Chondrocyte (in vitro differentiated cells): ENCODE measurements at regions not wholly inside any gene's neighbourhood (a gene's known extent, or its start where the extent isn't known, plus 50 kb on each side); places are given as distances from the start of the nearest gene placed in this dataset.

Source experiments
- DNase-seq: peaks from one replicate; pipeline ENCODE4 v3.0.0; 2021; ENCODE audit warnings: mixed read lengths, low spot score
- H3K27ac Mint-ChIP-seq: one replicate; pipeline ENCODE4 v1.8.0; 2021; ENCODE audit warnings: mild to moderate bottlenecking, moderate library complexity, mixed read lengths; ENCODE audit not compliant: unreplicated experiment
- H3K27me3 Mint-ChIP-seq: 2 replicates; pipeline ENCODE4 v1.8.0; 2021; ENCODE audit warnings: low read depth, mixed read lengths
- H3K36me3 Mint-ChIP-seq: 2 replicates; pipeline ENCODE4 v1.8.0; 2021; ENCODE audit warnings: low read depth, mixed read lengths
- H3K4me1 Mint-ChIP-seq: 2 replicates; pipeline ENCODE4 v1.8.0; 2021; ENCODE audit warnings: low read depth, mild to moderate bottlenecking, mixed read lengths
- H3K4me3 Mint-ChIP-seq: one replicate; pipeline ENCODE4 v1.8.0; 2021; ENCODE audit warnings: mild to moderate bottlenecking, moderate library complexity, mixed read lengths; ENCODE audit not compliant: unreplicated experiment
- H3K9me3 Mint-ChIP-seq: 2 replicates; pipeline ENCODE4 v1.8.0; 2021; ENCODE audit warnings: low read depth, mixed read lengths
- TF ChIP-seq, protein P1 (sequence below): fragments of 200-600 bp; sonication (generic); IDR thresholded peaks from 2 replicates; pipeline ENCODE4 v1.5.0; 2021; ENCODE audit warnings: antibody characterized with exemption, mild to moderate bottlenecking, moderate library complexity

GRCh38 chr7:49422564-49422963 lies 350.9 kb upstream of the VWC2 start:
- no peak for DNase-seq
- Mint-ChIP-seq H3K36me3 (no peaks in the 10 kb centered on the region), H3K27me3 (no peaks in the 10 kb centered on the region), H3K4me3 (no peak overlapping the region), H3K27ac (no peak overlapping the region), H3K4me1 (no peaks in the 10 kb centered on the region), H3K9me3 (no peaks in the 10 kb centered on the region)
- TF ChIP-seq, protein P1, sequence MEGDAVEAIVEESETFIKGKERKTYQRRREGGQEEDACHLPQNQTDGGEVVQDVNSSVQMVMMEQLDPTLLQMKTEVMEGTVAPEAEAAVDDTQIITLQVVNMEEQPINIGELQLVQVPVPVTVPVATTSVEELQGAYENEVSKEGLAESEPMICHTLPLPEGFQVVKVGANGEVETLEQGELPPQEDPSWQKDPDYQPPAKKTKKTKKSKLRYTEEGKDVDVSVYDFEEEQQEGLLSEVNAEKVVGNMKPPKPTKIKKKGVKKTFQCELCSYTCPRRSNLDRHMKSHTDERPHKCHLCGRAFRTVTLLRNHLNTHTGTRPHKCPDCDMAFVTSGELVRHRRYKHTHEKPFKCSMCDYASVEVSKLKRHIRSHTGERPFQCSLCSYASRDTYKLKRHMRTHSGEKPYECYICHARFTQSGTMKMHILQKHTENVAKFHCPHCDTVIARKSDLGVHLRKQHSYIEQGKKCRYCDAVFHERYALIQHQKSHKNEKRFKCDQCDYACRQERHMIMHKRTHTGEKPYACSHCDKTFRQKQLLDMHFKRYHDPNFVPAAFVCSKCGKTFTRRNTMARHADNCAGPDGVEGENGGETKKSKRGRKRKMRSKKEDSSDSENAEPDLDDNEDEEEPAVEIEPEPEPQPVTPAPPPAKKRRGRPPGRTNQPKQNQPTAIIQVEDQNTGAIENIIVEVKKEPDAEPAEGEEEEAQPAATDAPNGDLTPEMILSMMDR, result no peak

GRCh38 chr7:49424109-49424508 lies 349.3 kb upstream of the VWC2 start:
- H3K27ac Mint-ChIP-seq, result no peak overlapping the region
- H3K9me3 Mint-ChIP-seq, result no peaks in the 10 kb centered on the region
- TF ChIP-seq, protein P1, result no peak
- H3K27me3 Mint-ChIP-seq, result no peaks in the 10 kb centered on the region
- no peaks in the 10 kb centered on the region for H3K36me3 Mint-ChIP-seq
- H3K4me1 Mint-ChIP-seq, result no peaks in the 10 kb centered on the region
- H3K4me3 Mint-ChIP-seq, result no peak overlapping the region
- DNase-seq, result no peak

DNA sequence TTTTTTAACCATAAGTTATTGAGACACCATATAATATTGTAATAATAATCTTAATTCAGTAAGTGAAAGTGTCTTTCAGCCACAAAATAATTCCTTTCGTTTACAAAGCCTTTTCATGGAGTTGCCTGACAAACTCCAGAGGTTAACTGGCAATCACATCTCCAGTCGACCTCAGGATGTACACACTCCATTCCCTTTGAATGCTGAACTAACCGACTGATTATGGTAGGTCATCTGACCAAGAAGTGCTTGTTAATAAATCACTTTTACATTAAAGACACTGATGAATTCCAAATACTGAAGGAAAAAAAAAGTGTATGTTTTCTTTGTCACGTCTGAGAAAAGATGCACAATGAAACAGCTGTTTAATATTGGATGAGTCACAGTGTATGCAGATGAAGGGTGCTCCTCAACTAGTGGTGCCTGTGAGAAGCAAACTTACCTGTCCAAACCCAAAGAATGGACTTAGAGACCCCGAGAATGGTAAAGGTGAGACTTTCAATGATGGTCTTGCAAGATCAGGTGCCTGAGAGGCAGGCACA lies 348.1 kb upstream of the VWC2 start:
- H3K4me3 Mint-ChIP-seq, result no peak overlapping the region
- no peaks in the 10 kb centered on the region for H3K9me3 Mint-ChIP-seq
- H3K4me1 Mint-ChIP-seq, result no peaks in the 10 kb centered on the region
- no peaks in the 10 kb centered on the region for H3K27me3 Mint-ChIP-seq
- DNase-seq, result no peak
- TF ChIP-seq, protein P1, result no peak
- no peak overlapping the region for H3K27ac Mint-ChIP-seq
- no peaks in the 10 kb centered on the region for H3K36me3 Mint-ChIP-seq

GRCh38 chr7:49432254-49432653 lies 341.2 kb upstream of the VWC2 start:
- TF ChIP-seq, protein P1, result no peak
- no peak for DNase-seq
- H3K4me1 Mint-ChIP-seq, result no peaks in the 10 kb centered on the region
- H3K4me3 Mint-ChIP-seq, result no peak overlapping the region
- no peaks in the 10 kb centered on the region for H3K9me3 Mint-ChIP-seq
- H3K27me3 Mint-ChIP-seq, result peaks cover 5% of the 10 kb centered on the region
- no peaks in the 10 kb centered on the region for H3K36me3 Mint-ChIP-seq
- no peak overlapping the region for H3K27ac Mint-ChIP-seq

GRCh38 chr7:49433794-49434193 lies 339.6 kb upstream of the VWC2 start:
- peaks cover 5% of the 10 kb centered on the region for H3K27me3 Mint-ChIP-seq
- H3K4me1 Mint-ChIP-seq, result no peaks in the 10 kb centered on the region
- DNase-seq, result no peak
- TF ChIP-seq, protein P1, result no peak
- H3K36me3 Mint-ChIP-seq, result no peaks in the 10 kb centered on the region
- H3K27ac Mint-ChIP-seq, result no peak overlapping the region
- no peak overlapping the region for H3K4me3 Mint-ChIP-seq
- H3K9me3 Mint-ChIP-seq, result no peaks in the 10 kb centered on the region
